Retinal pigment epithelial cell (primary cell): ENCODE measurements at regions not wholly inside any gene's neighbourhood (a gene's known extent, or its start where the extent isn't known, plus 50 kb on each side); places are given as distances from the start of the nearest gene placed in this dataset.

ENCODE experiments used
- DNase-seq: peaks from one replicate; pipeline ENCODE4 v3.0.0-alpha.2; 2010; ENCODE audit warnings: low read depth
- H3K4me3 ChIP-seq: 2 replicates; pipeline ENCODE4 v1.5.1; 2011; ENCODE audit warnings: mild to moderate bottlenecking, low read length, control low read depth, moderate library complexity
- TF ChIP-seq, protein P1 (sequence below): conservative IDR thresholded peaks from 2 replicates; pipeline ENCODE4 v1.5.1; 2011; ENCODE audit warnings: low read depth, low read length, control low read depth, inconsistent platforms

DNA sequence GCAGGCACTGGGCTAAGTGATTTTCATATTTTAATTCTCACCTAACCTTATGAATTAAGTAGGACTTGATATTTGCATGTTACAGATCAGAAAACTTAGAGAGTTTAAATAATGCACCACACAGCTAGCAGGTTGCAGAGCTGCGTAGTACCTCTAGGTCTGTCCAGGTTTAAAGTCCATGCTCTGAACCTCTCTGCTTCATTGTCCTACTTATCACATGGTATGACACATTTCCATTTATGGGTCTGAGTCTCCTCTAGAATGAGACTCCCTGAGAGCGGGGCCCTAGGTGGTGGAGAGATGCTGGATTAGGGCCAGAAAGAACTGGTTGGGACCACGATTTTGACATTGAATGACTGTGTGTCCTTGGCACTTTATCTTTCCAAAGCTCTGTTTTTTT, 102.5 kb upstream of the USP24 start:
- TF ChIP-seq, protein P1, sequence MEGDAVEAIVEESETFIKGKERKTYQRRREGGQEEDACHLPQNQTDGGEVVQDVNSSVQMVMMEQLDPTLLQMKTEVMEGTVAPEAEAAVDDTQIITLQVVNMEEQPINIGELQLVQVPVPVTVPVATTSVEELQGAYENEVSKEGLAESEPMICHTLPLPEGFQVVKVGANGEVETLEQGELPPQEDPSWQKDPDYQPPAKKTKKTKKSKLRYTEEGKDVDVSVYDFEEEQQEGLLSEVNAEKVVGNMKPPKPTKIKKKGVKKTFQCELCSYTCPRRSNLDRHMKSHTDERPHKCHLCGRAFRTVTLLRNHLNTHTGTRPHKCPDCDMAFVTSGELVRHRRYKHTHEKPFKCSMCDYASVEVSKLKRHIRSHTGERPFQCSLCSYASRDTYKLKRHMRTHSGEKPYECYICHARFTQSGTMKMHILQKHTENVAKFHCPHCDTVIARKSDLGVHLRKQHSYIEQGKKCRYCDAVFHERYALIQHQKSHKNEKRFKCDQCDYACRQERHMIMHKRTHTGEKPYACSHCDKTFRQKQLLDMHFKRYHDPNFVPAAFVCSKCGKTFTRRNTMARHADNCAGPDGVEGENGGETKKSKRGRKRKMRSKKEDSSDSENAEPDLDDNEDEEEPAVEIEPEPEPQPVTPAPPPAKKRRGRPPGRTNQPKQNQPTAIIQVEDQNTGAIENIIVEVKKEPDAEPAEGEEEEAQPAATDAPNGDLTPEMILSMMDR, result no peak
- no peak for DNase-seq
- H3K4me3 ChIP-seq, result no peak overlapping the region

DNA sequence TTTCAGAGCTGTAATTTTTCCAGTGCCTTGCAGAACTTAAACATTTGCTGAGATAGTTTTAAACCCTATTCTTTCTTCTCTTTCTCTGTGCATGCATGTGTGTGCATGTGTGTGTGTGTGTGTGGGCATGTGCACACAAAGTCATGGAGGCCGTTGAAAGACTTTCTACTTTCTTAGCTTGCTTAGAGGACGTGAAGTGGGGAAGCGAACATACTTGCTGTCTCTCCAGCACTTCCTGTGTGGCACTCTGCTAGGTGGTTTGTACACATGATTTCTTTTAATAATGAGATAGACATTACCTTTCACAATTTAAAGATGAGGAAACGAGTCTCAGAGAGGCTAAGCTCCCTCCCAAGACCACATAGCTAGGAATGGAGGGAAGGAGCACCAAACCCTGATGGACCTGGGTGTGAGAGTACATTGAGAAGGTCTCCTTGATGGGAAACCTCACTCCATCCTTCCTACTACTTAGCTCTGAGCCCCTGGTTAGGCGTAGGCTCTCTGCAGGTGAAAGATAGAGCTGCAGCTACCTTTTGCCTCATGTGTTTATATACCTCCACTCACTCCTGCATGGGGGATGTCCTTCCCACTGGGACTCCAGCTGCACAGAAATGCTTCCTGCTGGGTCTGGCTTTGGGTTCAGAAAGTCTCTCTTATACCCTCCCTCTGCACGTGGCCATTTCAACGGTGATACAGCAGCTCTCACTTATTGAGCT, 101.9 kb upstream of the USP24 start:
- no peak overlapping the region for H3K4me3 ChIP-seq
- TF ChIP-seq, protein P1, result no peak
- no peak for DNase-seq

DNA sequence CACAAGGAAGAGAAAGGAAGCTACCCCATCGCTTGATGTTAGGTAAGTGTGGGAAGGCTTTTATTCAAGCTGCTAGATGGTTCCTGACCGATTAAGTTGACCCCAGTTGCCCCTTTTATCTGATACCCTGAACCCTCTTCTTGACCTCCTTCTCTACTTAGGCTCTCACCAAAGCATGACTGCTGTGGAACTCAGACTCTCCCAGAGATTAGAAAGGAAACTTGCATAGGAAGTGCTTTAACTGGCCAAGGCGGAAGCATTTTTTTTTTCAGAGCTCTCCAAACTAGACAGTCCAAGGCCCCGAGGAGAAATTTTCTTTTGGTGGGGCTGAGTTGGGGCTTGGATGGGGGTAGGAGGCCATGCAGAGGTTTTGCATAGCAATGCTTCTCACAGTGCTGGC, 101.3 kb upstream of the USP24 start:
- no peak for DNase-seq
- no peak overlapping the region for H3K4me3 ChIP-seq
- TF ChIP-seq, protein P1, result no peak

DNA sequence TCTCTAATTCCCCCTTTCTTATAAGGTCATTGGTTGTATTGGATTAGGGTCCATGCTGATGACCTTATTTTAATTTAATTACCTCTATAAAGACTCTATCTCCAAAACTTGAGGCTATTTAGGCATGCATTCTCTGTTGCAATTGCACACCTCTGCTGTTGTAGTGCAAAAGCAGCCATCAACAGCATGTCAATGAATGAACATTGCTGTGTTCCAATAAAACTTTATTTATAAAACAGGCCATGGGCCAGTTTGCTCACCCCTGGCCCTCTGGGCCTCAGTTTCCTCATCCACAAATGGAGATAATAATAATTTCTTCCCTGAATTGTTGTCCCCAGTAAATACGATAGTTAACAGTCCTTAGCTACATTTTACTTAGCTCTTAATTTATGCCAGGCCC, 100.4 kb upstream of the USP24 start:
- no peak overlapping the region for H3K4me3 ChIP-seq
- TF ChIP-seq, protein P1, result no peak
- no peak for DNase-seq

DNA sequence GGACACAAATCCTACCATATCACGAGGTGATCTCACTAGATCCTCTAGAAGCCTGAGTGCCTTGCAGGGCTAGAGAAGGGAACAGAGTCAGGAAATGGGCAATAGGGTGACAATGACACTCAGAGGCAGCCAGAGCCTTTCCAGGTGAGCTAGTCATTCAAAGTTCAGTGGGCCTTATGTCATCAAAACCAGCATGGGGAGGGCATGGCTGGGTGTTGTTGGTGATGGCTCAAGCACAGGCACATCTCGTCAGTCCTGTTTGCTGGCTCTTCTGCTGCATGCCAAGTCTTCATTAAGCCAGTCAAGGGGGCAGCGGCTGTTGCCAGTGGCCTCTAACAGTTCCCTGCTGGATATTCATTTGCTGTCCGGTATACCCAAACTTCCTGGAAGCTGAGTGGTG, 99.6 kb upstream of the USP24 start:
- DNase-seq, result no peak
- H3K4me3 ChIP-seq, result no peak overlapping the region
- TF ChIP-seq, protein P1, result no peak

DNA sequence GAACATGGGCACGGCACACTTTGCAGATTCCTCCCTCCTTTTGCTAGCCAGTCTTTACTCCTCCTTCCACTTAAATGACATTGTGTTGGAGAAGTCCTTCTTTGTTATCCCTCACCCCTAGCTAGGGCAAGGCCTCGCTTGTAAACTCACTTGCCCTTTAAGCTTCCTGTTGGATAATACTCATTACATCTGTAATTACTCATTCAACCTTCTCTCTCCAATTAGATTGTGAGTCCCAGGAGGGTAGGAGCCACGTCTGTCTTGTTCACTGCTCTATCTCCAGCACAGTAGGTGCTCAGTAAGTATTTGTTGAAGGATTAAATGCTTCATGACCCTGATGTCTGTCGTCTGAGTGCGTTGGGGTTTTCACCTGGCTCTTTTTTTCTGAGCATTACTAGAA, 98.7 kb upstream of the USP24 start:
- no peak overlapping the region for H3K4me3 ChIP-seq
- TF ChIP-seq, protein P1, result no peak
- no peak for DNase-seq

DNA sequence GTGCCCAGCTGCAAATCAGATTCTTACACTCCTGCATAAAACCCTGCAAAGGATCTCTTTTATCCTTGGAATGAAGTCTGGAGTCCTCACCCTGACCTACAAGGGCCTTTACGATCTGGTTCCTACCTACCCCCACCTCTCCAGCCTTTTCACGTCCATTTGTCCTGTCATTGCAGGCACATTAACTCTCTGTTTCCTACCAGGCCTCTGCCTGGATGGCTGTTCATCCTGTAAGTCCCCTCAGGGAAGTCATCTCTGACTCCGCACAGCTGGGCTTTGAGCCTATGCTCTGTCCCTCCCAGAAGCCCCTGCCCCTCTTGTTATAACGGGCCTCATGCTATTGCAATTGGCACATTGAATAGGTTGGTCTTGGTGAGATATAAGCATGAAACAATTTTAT, 96.8 kb upstream of the USP24 start:
- TF ChIP-seq, protein P1, result no peak
- no peak for DNase-seq
- no peak overlapping the region for H3K4me3 ChIP-seq
